ENCODE measurements at regions not wholly inside any gene's neighbourhood (a gene's known extent, or its start where the extent isn't known, plus 50 kb on each side); places are given as distances from the start of the nearest gene placed in this dataset.

DNA sequence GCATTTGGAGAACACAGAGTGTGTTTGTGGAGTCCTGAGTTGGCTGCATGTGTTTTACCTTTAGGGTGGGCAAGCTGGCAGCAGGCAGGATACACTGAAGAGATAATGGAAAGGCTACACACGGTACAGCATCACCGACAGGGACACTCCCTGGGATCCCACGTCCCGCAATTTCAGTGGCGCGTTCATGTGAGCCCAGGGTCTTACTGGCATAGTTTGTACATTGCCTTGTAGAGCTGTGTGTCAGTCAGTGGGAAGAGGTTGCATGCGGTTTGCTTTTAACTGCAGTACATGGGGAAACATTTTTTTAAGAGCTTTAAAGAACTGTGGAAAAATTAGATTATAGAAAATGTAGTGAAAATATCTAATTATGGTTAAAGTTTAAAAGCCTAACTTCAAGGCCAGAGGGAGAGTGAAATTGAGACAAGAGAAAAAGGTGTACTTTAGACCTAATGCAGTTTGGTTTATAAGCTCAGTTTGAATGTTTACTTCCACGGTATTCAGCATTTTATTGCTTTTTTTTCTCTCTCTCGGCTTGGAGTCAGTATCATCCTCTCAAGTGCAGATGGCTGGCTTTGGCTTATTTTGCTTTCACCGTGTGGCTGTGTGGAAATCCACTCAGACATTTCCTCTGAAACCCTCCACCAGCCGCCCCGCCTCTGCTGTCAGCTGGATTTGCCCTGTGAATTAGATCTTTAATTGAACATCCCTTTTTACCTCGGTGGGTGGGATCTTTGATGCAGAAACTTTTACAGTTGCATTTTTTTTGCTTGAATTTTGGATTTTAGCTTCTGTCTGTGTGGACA is 364.2 kb upstream of the COBL start:
- TF ChIP-seq, protein P1, sequence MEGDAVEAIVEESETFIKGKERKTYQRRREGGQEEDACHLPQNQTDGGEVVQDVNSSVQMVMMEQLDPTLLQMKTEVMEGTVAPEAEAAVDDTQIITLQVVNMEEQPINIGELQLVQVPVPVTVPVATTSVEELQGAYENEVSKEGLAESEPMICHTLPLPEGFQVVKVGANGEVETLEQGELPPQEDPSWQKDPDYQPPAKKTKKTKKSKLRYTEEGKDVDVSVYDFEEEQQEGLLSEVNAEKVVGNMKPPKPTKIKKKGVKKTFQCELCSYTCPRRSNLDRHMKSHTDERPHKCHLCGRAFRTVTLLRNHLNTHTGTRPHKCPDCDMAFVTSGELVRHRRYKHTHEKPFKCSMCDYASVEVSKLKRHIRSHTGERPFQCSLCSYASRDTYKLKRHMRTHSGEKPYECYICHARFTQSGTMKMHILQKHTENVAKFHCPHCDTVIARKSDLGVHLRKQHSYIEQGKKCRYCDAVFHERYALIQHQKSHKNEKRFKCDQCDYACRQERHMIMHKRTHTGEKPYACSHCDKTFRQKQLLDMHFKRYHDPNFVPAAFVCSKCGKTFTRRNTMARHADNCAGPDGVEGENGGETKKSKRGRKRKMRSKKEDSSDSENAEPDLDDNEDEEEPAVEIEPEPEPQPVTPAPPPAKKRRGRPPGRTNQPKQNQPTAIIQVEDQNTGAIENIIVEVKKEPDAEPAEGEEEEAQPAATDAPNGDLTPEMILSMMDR (conservative IDR thresholded peaks at IDR 0.05) = no peak
- no peak for TF ChIP-seq EZH2 (IDR thresholded peaks at IDR 0.05; ENCODE audit: low read depth)
